Fibroblast of skin of left biceps (primary cell): ENCODE measurements at regions not wholly inside any gene's neighbourhood (a gene's known extent, or its start where the extent isn't known, plus 50 kb on each side); places are given as distances from the start of the nearest gene placed in this dataset.

ENCODE experiments used
- DNase-seq, 2 experiments: peaks; one replicate each; pipeline ENCODE4 v3.0.0-alpha.2; 2013; ENCODE audit warnings: low read depth in 2 of 2

- no peak for DNase-seq
These were observed 111.7 kb upstream of the MIS18BP1 start for GRCh38 chr14:45364565-45365156.

GRCh38 chr14:45362505-45362904, 109.5 kb upstream of the MIS18BP1 start:
- DNase-seq, result no peak

- DNase-seq, result no peak
These were observed 108.7 kb upstream of the MIS18BP1 start for GRCh38 chr14:45361727-45362126.

GRCh38 chr14:45359746-45360145, 106.7 kb upstream of the MIS18BP1 start:
- DNase-seq, result peak; percentile 38 to 39

- DNase-seq, result no peak
These were observed 79.5 kb upstream of the MIS18BP1 start for GRCh38 chr14:45332360-45332988.

GRCh38 chr14:45308745-45309397, 55.9 kb upstream of the MIS18BP1 start:
- DNase-seq, result no peak
